ENCODE measurements at regions not wholly inside any gene's neighbourhood (a gene's known extent, or its start where the extent isn't known, plus 50 kb on each side); places are given as distances from the start of the nearest gene placed in this dataset.

DNA sequence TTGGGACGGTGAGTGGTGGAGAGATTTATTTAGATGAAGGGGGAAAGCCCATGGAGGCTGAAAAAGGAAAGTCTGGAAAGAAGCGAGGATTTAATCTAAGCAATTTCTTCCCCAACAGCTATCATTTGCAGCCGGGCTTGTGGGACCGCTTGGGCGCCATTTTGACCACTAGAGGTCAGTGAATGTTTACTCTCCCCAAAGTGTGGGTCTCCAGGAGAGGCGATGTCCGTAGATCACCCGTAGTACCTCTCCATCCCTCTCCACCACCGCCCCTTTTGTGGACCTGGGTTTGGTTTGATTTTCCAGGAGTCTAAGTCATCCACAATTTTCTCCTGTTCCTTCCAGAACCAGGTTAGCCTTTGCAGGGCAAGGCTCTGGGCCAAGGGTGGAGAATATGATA, 91.2 kb upstream of the PARP11 start:
- TF ChIP-seq POLR2A (IDR thresholded peaks at IDR 0.05; ENCODE audit: low read length) (no peak), GATA1 (IDR thresholded peaks at IDR 0.05; ENCODE audit: low read depth, low read length) (no peak)

Measured in erythroblast (primary cell).